ENCODE measurements at regions not wholly inside any gene's neighbourhood (a gene's known extent, or its start where the extent isn't known, plus 50 kb on each side); places are given as distances from the start of the nearest gene placed in this dataset.

- no peak for TF ChIP-seq CTCF (IDR thresholded peaks at IDR 0.05; ENCODE audit: extremely low read depth in 1 of 2, insufficient read depth in 1 of 2, low read depth in 1 of 2, low read length in 2 of 2)
- TF ChIP-seq POLR2AphosphoS5 (IDR thresholded peaks at IDR 0.05; ENCODE audit: insufficient read depth, low read depth, low read length), result no peak
- TF ChIP-seq POLR2A (IDR thresholded peaks at IDR 0.05; ENCODE audit: low read depth, low read length), result no peak
- TF ChIP-seq EZH2 (IDR thresholded peaks at IDR 0.05; ENCODE audit: borderline replicate concordance, low read depth, low read length, severe bottlenecking), result no peak
- no peak for TF ChIP-seq JUN (IDR thresholded peaks at IDR 0.05; ENCODE audit: borderline replicate concordance, insufficient read depth, insufficient read length, low read depth)
- no peak for TF ChIP-seq MAX (IDR thresholded peaks at IDR 0.05; ENCODE audit: insufficient read depth, insufficient read length)
Observed at GRCh38 chr3:72317491-72317890, 530.8 kb downstream of the SHQ1 start.

All from endothelial cell of umbilical vein (primary cell).